ENCODE measurements at regions not wholly inside any gene's neighbourhood (a gene's known extent, or its start where the extent isn't known, plus 50 kb on each side); places are given as distances from the start of the nearest gene placed in this dataset.

GRCh38 chr3:25103391-25103790, 324.7 kb upstream of the RARB start:
- TF ChIP-seq, protein P1, sequence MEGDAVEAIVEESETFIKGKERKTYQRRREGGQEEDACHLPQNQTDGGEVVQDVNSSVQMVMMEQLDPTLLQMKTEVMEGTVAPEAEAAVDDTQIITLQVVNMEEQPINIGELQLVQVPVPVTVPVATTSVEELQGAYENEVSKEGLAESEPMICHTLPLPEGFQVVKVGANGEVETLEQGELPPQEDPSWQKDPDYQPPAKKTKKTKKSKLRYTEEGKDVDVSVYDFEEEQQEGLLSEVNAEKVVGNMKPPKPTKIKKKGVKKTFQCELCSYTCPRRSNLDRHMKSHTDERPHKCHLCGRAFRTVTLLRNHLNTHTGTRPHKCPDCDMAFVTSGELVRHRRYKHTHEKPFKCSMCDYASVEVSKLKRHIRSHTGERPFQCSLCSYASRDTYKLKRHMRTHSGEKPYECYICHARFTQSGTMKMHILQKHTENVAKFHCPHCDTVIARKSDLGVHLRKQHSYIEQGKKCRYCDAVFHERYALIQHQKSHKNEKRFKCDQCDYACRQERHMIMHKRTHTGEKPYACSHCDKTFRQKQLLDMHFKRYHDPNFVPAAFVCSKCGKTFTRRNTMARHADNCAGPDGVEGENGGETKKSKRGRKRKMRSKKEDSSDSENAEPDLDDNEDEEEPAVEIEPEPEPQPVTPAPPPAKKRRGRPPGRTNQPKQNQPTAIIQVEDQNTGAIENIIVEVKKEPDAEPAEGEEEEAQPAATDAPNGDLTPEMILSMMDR (IDR thresholded peaks at IDR 0.05) = no peak
- TF ChIP-seq POLR2AphosphoS5 (IDR thresholded peaks at IDR 0.05) = no peak
- TF ChIP-seq POLR2A (IDR thresholded peaks at IDR 0.05) = no peak

Data from suprapubic skin (tissue), 4 donors.